ENCODE measurements at regions not wholly inside any gene's neighbourhood (a gene's known extent, or its start where the extent isn't known, plus 50 kb on each side); places are given as distances from the start of the nearest gene placed in this dataset.

DNA sequence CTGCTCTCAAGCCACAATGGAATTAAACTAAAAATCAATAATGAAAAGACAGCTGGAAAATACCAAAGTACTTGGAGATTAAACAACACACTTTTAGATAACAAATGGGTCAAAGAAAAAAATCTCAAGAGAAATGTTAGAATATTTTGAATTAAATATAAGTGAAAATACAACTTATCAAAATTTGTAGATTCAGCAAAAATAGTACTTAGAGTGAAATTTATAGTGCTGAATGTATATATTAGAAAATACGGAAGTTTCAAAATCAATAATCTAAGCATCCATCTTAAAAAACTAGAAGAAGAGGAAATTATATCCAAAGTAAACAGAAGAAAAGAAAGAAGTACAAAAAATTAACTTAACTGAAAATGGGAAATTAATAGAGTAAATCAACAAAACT, 179.2 kb upstream of the CDH11 start:
- DNase-seq, result no peak

GRCh38 chr16:65297453-65297852, 175.6 kb upstream of the CDH11 start:
- H3K4me1 ChIP-seq (ENCODE audit: low read depth), result no peaks in the 10 kb centered on the region
- intact Hi-C loops (cut with DNase I, micrococcal nuclease), result no loop called here
- no peak for ATAC-seq
- no peak for DNase-seq
- TF ChIP-seq CTCF (IDR thresholded peaks at IDR 0.05), result no peak
- H3K9me3 ChIP-seq, result no peaks in the 10 kb centered on the region
- H3K36me3 ChIP-seq (ENCODE audit: low read depth), result no peaks in the 10 kb centered on the region
- no peak overlapping the region for H3K4me3 ChIP-seq

More for the DNA sequence above, 179.2 kb upstream of the CDH11 start:
- H3K36me3 ChIP-seq (ENCODE audit: low read depth), result no peaks in the 10 kb centered on the region
- no peak overlapping the region for H3K4me3 ChIP-seq
- ATAC-seq, result no peak
- TF ChIP-seq CTCF (IDR thresholded peaks at IDR 0.05), result no peak
- no peaks in the 10 kb centered on the region for H3K4me1 ChIP-seq (ENCODE audit: low read depth)
- H3K9me3 ChIP-seq, result no peaks in the 10 kb centered on the region
- intact Hi-C loops (cut with DNase I, micrococcal nuclease), result no loop called here

- Histone ChIP-seq H3K4me1 (ENCODE audit: low read depth) (no peaks in the 10 kb centered on the region), H3K9me3 (no peaks in the 10 kb centered on the region), H3K4me3 (no peak overlapping the region), H3K36me3 (ENCODE audit: low read depth) (no peaks in the 10 kb centered on the region)
- no peak for TF ChIP-seq CTCF (IDR thresholded peaks at IDR 0.05)
- ATAC-seq (no peak), DNase-seq (no peak)
- intact Hi-C loops (cut with DNase I, micrococcal nuclease), result no loop called here
Measured at GRCh38 chr16:65295527-65295926, 173.7 kb upstream of the CDH11 start.

DNA sequence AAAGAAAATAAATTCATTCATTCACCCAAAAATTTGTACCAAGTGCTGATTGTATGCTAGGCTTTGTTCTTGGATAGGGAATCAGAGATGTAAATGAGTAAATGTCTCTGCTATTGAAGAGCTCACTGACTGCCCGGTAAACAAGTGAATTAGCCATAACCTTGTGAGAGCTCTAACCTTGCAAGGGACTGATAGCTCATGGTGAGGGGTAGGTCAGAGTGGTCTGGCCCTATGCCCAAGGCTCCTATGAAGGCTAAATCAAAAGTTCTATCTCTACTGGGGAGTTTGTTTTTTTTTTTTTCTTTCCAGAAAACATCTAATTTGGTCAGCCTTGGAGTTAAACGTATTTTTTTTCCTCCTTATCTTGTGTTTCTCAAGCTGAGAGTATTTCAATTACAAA, 172.8 kb upstream of the CDH11 start:
- intact Hi-C loops (cut with DNase I, micrococcal nuclease), result no loop called here
- Histone ChIP-seq H3K36me3 (ENCODE audit: low read depth) (no peaks in the 10 kb centered on the region), H3K4me1 (ENCODE audit: low read depth) (no peaks in the 10 kb centered on the region), H3K4me3 (no peak overlapping the region), H3K9me3 (no peaks in the 10 kb centered on the region)
- TF ChIP-seq CTCF (IDR thresholded peaks at IDR 0.05), result no peak
- ATAC-seq (no peak), DNase-seq (no peak)

GRCh38 chr16:65294165-65294564, 172.3 kb upstream of the CDH11 start:
- ATAC-seq, result no peak
- TF ChIP-seq CTCF (IDR thresholded peaks at IDR 0.05), result no peak
- no peak for DNase-seq
- intact Hi-C loops (cut with DNase I, micrococcal nuclease), result no loop called here
- no peaks in the 10 kb centered on the region for H3K9me3 ChIP-seq
- H3K36me3 ChIP-seq (ENCODE audit: low read depth), result no peaks in the 10 kb centered on the region
- no peaks in the 10 kb centered on the region for H3K4me1 ChIP-seq (ENCODE audit: low read depth)
- no peak overlapping the region for H3K4me3 ChIP-seq

- no peaks in the 10 kb centered on the region for H3K9me3 ChIP-seq
- intact Hi-C loops (cut with DNase I, micrococcal nuclease), result no loop called here
- no peaks in the 10 kb centered on the region for H3K4me1 ChIP-seq (ENCODE audit: low read depth)
- DNase-seq (no peak), ATAC-seq (no peak)
- H3K36me3 ChIP-seq (ENCODE audit: low read depth), result no peaks in the 10 kb centered on the region
- H3K4me3 ChIP-seq, result no peak overlapping the region
- no peak for TF ChIP-seq CTCF (IDR thresholded peaks at IDR 0.05)
Measured at GRCh38 chr16:65289022-65289421, 167.2 kb upstream of the CDH11 start.
